Nephron progenitor cell (in vitro differentiated cells): ENCODE measurements at regions not wholly inside any gene's neighbourhood (a gene's known extent, or its start where the extent isn't known, plus 50 kb on each side); places are given as distances from the start of the nearest gene placed in this dataset.
A peak's percentile ranks its signal among the peaks of the same experiment; 100 is the strongest.
"Not testable (repeated sequence)": the region's sequence is repeated elsewhere in the genome, so short reads cannot be mapped to it uniquely, and the experiment has no call there.

Experiments used
- DNase-seq: peaks from one replicate; pipeline ENCODE4 v3.0.0; 2021
- H3K27ac Mint-ChIP-seq: 2 replicates; pipeline ENCODE4 v1.8.0; 2021; ENCODE audit warnings: mild to moderate bottlenecking, moderate library complexity, mixed read lengths
- H3K27me3 Mint-ChIP-seq: 2 replicates; pipeline ENCODE4 v1.8.0; 2021; ENCODE audit warnings: mild to moderate bottlenecking, low read depth, mixed read lengths; ENCODE audit not compliant: poor library complexity
- H3K36me3 Mint-ChIP-seq: 2 replicates; pipeline ENCODE4 v1.8.0; 2021; ENCODE audit warnings: low read depth, mixed read lengths
- H3K4me1 Mint-ChIP-seq: 2 replicates; pipeline ENCODE4 v1.8.0; 2021; ENCODE audit warnings: mixed read lengths
- H3K4me3 Mint-ChIP-seq: 2 replicates; pipeline ENCODE4 v1.8.0; 2021; ENCODE audit warnings: mild to moderate bottlenecking, moderate library complexity, mixed read lengths
- H3K9me3 Mint-ChIP-seq: 2 replicates; pipeline ENCODE4 v1.8.0; 2021; ENCODE audit warnings: mild to moderate bottlenecking, moderate library complexity, mixed read lengths
- CTCF ChIP-seq: fragments of 200-600 bp; sonication (generic); IDR thresholded peaks from 2 replicates; pipeline ENCODE4 v1.5.0; 2021; ENCODE audit warnings: antibody characterized with exemption

DNA sequence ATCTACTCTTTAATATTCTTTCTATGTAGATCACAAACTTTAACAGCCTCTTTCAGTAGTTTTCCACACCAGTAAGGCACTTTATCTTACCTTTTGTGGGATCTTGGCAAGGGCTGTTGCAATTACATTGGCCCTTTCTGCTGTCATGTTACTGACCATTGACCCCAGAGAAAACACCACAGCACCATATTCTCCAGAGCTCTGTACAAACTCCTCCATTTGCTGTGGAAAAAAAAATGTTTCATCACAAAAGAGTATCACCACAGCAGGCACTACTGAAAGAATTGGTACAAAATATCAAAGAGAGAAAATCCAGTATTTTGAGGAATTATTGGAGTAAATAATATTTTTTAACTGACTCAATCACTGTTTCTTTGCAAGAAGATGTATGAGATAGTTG, 62.3 kb upstream of the UGT2A3 start:
- not testable (repeated sequence) for H3K27ac Mint-ChIP-seq, DNase-seq, H3K27me3 Mint-ChIP-seq, H3K9me3 Mint-ChIP-seq, H3K36me3 Mint-ChIP-seq, H3K4me1 Mint-ChIP-seq, H3K4me3 Mint-ChIP-seq

DNA sequence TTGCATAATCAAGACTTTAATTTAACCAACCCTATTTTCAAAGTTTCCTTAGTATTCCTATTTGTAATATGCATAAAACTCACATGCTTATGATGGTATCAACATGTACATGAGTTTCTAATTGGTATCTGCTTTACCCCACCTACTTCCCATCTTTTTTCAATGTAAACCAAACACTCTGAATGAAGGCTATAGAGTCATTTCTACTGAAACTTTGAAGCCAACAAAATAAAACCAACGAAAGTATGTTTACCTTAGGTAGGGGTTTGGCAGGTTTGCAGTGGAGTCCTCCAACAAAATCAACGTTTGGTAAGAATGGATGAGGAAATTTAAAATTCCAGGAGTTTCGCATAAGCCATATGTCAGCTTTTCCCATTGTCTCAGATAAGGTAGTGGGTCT, 66.4 kb upstream of the UGT2A3 start:
- not testable (repeated sequence) for H3K36me3 Mint-ChIP-seq, H3K4me3 Mint-ChIP-seq, DNase-seq, H3K4me1 Mint-ChIP-seq, H3K9me3 Mint-ChIP-seq, H3K27me3 Mint-ChIP-seq, H3K27ac Mint-ChIP-seq

- not testable (repeated sequence) for H3K27me3 Mint-ChIP-seq, DNase-seq, H3K9me3 Mint-ChIP-seq, H3K27ac Mint-ChIP-seq, H3K36me3 Mint-ChIP-seq, H3K4me1 Mint-ChIP-seq, H3K4me3 Mint-ChIP-seq
Observed at GRCh38 chr4:69019538-69020461, 68.2 kb upstream of the UGT2A3 start.

- not testable (repeated sequence) for H3K9me3 Mint-ChIP-seq, DNase-seq, H3K4me1 Mint-ChIP-seq, H3K27ac Mint-ChIP-seq, H3K27me3 Mint-ChIP-seq, H3K4me3 Mint-ChIP-seq, H3K36me3 Mint-ChIP-seq
Observed at GRCh38 chr4:69020462-69020807, 68.8 kb upstream of the UGT2A3 start.

- H3K4me1 Mint-ChIP-seq, result no peaks in the 10 kb centered on the region
- H3K4me3 Mint-ChIP-seq, result no peak overlapping the region
- no peak overlapping the region for H3K27ac Mint-ChIP-seq
- H3K9me3 Mint-ChIP-seq, result no peaks in the 10 kb centered on the region
- peak; percentile 44 for TF ChIP-seq CTCF
- no peaks in the 10 kb centered on the region for H3K36me3 Mint-ChIP-seq
- peak; percentile 7 for DNase-seq
- no peaks in the 10 kb centered on the region for H3K27me3 Mint-ChIP-seq
Observed at GRCh38 chr4:69025191-69025998, 70.9 kb upstream of the UGT2B7 start.

- no peaks in the 10 kb centered on the region for H3K9me3 Mint-ChIP-seq
- no peak for TF ChIP-seq CTCF
- no peaks in the 10 kb centered on the region for H3K4me1 Mint-ChIP-seq
- H3K4me3 Mint-ChIP-seq, result no peak overlapping the region
- no peaks in the 10 kb centered on the region for H3K27me3 Mint-ChIP-seq
- H3K27ac Mint-ChIP-seq, result no peak overlapping the region
- no peaks in the 10 kb centered on the region for H3K36me3 Mint-ChIP-seq
- DNase-seq, result no peak
Observed at GRCh38 chr4:69025999-69026387, 70.3 kb upstream of the UGT2B7 start.

GRCh38 chr4:69026974-69027373, 69.3 kb upstream of the UGT2B7 start:
- no peaks in the 10 kb centered on the region for H3K4me1 Mint-ChIP-seq
- no peaks in the 10 kb centered on the region for H3K9me3 Mint-ChIP-seq
- DNase-seq, result no peak

More at GRCh38 chr4:69026974-69027373, 69.3 kb upstream of the UGT2B7 start:
- no peaks in the 10 kb centered on the region for H3K36me3 Mint-ChIP-seq
- no peak overlapping the region for H3K27ac Mint-ChIP-seq
- no peak overlapping the region for H3K4me3 Mint-ChIP-seq
- TF ChIP-seq CTCF, result no peak
- no peaks in the 10 kb centered on the region for H3K27me3 Mint-ChIP-seq
